DOHH2 (cell line): ENCODE measurements at regions not wholly inside any gene's neighbourhood (a gene's known extent, or its start where the extent isn't known, plus 50 kb on each side); places are given as distances from the start of the nearest gene placed in this dataset.

Source experiments
- H3F3A ChIP-seq: fragments of 200-600 bp; sonication (generic), shearing (Covaris generic); 2 replicates; pipeline ENCODE4 v1.6.0; 2016; ENCODE audit warnings: antibody characterized with exemption, mild to moderate bottlenecking; ENCODE audit not compliant: control insufficient read depth, insufficient read depth
- H3K27ac ChIP-seq: fragments of 200-600 bp; sonication (generic); 2 replicates; pipeline ENCODE4 v1.5.1; 2014; ENCODE audit warnings: low read depth, mild to moderate bottlenecking, low read length, moderate library complexity
- H3K27me3 ChIP-seq: fragments of 200-600 bp; sonication (generic); 2 replicates; pipeline ENCODE4 v1.6.1; 2014; ENCODE audit warnings: mild to moderate bottlenecking, low read length, mixed read lengths; ENCODE audit not compliant: control insufficient read depth
- H3K36me3 ChIP-seq: fragments of 200-600 bp; sonication (generic); 2 replicates; pipeline ENCODE4 v1.6.1; 2014; ENCODE audit warnings: mild to moderate bottlenecking, low read length, moderate library complexity, mixed read lengths; ENCODE audit not compliant: control insufficient read depth
- H3K4me1 ChIP-seq: fragments of 200-600 bp; sonication (generic); 2 replicates; pipeline ENCODE4 v1.6.1; 2014; ENCODE audit warnings: mild to moderate bottlenecking, low read length, mixed read lengths; ENCODE audit not compliant: control insufficient read depth
- H3K4me2 ChIP-seq: fragments of 200-600 bp; sonication (generic); 2 replicates; pipeline ENCODE4 v1.6.0; 2014; ENCODE audit warnings: mild to moderate bottlenecking, low read length, moderate library complexity
- H3K4me3 ChIP-seq: fragments of 200-600 bp; sonication (generic); 2 replicates; pipeline ENCODE4 v1.5.1; 2014; ENCODE audit warnings: mild to moderate bottlenecking, low read length, mixed read lengths
- H3K79me2 ChIP-seq: fragments of 200-600 bp; sonication (generic); 2 replicates; pipeline ENCODE4 v1.6.1; 2014; ENCODE audit warnings: mild to moderate bottlenecking, low read length, mixed read lengths; ENCODE audit not compliant: control insufficient read depth
- H3K9me2 ChIP-seq: fragments of 200-600 bp; sonication (generic); replicated peaks from 2 replicates; pipeline ENCODE4 v1.6.1; 2014; ENCODE audit warnings: mild to moderate bottlenecking, low read length, mixed read lengths; ENCODE audit not compliant: control insufficient read depth
- H3K9me3 ChIP-seq: fragments of 200-600 bp; sonication (generic); 2 replicates; pipeline ENCODE4 v1.6.1; 2014; ENCODE audit warnings: antibody characterized with exemption, low read length, mixed read lengths; ENCODE audit not compliant: control insufficient read depth, insufficient read depth
- H4K20me1 ChIP-seq: fragments of 200-600 bp; sonication (generic); 2 replicates; pipeline ENCODE4 v1.6.0; 2014; ENCODE audit warnings: low read depth, mild to moderate bottlenecking, antibody characterized with exemption, low read length, moderate library complexity; ENCODE audit not compliant: control insufficient read depth, insufficient read depth
- EZH2phosphoT487 ChIP-seq: fragments of 200-600 bp; sonication (generic); IDR thresholded peaks from 2 replicates; pipeline ENCODE4 v1.6.1; 2017; ENCODE audit warnings: borderline replicate concordance, mild to moderate bottlenecking, antibody characterized with exemption, low read length, moderate library complexity, mixed read lengths
- TF ChIP-seq, protein P1 (sequence below): fragments of 200-600 bp; sonication (generic); IDR thresholded peaks from one replicate; pipeline ENCODE4 v1.5.1; 2014; ENCODE audit warnings: antibody characterized with exemption, mild to moderate bottlenecking, low read depth, low read length; ENCODE audit not compliant: poor library complexity, severe bottlenecking

DNA sequence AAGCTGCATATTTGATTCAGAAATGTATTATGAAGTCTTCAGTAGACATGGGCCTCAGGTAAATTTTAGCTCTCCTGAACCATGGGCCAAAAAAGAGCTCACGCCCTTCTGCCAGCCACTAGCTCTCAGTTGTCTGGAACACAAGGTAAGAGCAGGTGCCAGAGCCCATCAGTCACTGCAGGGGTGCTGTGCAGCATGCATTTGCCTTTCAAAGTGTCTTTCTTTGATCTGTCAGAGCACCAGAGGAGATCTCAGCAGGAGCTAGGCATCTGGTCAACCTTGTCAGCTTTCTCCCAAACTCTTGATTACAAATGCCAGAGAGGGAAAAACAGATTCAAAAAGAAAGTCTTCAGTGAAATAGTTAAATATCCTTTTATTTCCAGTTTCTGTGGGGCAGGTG is 332.3 kb downstream of the COL11A1 start:
- no peaks in the 10 kb centered on the region for H3K27me3 ChIP-seq
- H3K79me2 ChIP-seq = no peaks in the 10 kb centered on the region

DNA sequence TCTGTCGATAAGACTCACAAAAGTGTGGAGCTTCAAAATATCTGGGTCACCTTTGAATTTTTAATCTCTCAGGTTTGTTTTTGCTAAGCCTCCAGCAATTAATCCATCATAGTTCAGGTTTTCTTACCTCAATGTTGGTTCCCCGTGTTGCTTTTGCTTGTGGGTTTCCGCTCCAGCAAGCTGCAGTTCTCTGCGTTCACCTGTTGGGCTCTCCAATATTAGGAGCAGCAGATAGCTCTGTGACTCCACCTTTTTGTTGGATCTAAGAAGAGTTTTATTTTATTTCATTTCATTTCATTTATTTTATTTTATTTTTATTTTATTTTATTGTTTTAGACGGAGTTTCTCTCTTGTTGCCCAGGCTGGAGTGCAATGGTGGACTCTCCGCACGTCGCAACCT is 335.5 kb downstream of the COL11A1 start:
- Histone ChIP-seq H3K4me3 (no peak overlapping the region), H4K20me1 (no peaks in the 10 kb centered on the region), H3F3A (no peaks in the 10 kb centered on the region), H3K36me3 (no peaks in the 10 kb centered on the region), H3K27ac (no peak overlapping the region), H3K4me2 (no peak overlapping the region), H3K27me3 (no peaks in the 10 kb centered on the region), H3K9me2 (no peaks in the 10 kb centered on the region), H3K79me2 (no peaks in the 10 kb centered on the region), H3K9me3 (no peaks in the 10 kb centered on the region), H3K4me1 (no peaks in the 10 kb centered on the region)
- TF ChIP-seq, protein P1, sequence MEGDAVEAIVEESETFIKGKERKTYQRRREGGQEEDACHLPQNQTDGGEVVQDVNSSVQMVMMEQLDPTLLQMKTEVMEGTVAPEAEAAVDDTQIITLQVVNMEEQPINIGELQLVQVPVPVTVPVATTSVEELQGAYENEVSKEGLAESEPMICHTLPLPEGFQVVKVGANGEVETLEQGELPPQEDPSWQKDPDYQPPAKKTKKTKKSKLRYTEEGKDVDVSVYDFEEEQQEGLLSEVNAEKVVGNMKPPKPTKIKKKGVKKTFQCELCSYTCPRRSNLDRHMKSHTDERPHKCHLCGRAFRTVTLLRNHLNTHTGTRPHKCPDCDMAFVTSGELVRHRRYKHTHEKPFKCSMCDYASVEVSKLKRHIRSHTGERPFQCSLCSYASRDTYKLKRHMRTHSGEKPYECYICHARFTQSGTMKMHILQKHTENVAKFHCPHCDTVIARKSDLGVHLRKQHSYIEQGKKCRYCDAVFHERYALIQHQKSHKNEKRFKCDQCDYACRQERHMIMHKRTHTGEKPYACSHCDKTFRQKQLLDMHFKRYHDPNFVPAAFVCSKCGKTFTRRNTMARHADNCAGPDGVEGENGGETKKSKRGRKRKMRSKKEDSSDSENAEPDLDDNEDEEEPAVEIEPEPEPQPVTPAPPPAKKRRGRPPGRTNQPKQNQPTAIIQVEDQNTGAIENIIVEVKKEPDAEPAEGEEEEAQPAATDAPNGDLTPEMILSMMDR = no peak

More for the DNA sequence above, 332.3 kb downstream of the COL11A1 start:
- Histone ChIP-seq H4K20me1 (no peaks in the 10 kb centered on the region), H3K9me2 (no peaks in the 10 kb centered on the region), H3K36me3 (no peaks in the 10 kb centered on the region), H3F3A (no peaks in the 10 kb centered on the region), H3K4me3 (no peak overlapping the region), H3K4me2 (no peak overlapping the region), H3K4me1 (no peaks in the 10 kb centered on the region), H3K27ac (no peak overlapping the region), H3K9me3 (no peaks in the 10 kb centered on the region)
- TF ChIP-seq, protein P1 = no peak
- no peak for TF ChIP-seq EZH2phosphoT487

DNA sequence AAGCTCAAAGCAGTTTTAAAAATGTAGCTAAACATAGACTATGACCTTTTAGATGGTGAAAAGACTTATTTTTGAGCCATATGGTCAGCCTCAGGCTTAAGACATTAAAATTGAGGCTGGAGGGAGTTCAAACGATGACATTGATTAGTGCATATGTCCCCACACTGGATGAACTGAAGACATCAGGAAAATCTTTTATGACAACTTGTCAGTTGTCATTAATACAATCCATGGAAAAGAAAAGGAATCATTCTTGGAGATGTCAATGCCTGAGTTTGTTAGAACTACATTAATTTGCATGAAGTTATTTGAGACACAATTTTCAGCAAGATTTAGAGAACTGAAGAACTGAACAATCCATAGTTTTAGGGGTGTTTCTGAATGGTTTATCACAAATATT is 349.9 kb downstream of the COL11A1 start:
- Histone ChIP-seq H3K9me3 (no peaks in the 10 kb centered on the region), H3K79me2 (no peaks in the 10 kb centered on the region), H3K4me1 (no peaks in the 10 kb centered on the region), H3F3A (no peaks in the 10 kb centered on the region), H3K4me3 (no peak overlapping the region), H3K4me2 (no peak overlapping the region), H3K27me3 (no peaks in the 10 kb centered on the region), H3K36me3 (no peaks in the 10 kb centered on the region), H3K27ac (no peak overlapping the region), H4K20me1 (no peaks in the 10 kb centered on the region), H3K9me2 (no peaks in the 10 kb centered on the region)
- TF ChIP-seq, protein P1 = no peak
- no peak for TF ChIP-seq EZH2phosphoT487

DNA sequence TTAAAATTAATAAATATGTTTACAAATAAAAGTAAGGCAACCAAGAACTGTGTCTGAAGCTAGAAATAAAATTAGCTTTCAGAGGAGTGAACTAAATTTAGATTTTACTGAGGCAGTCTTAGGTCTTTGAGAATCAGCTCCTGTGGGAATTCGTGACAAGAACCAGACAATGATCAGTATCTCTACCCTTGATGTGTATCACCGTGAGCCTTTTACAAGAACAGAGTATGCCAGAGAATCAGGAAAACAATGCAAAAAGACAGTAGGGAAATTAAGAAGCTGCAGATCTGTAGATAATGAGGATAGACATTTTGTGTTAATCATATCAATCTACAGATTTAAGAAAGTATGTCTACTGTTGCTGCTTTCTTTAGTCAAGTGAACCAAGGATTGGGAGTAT is 351.0 kb downstream of the COL11A1 start:
- Histone ChIP-seq H3K36me3 (no peaks in the 10 kb centered on the region), H3K79me2 (no peaks in the 10 kb centered on the region), H3K27ac (no peak overlapping the region), H3K27me3 (no peaks in the 10 kb centered on the region), H4K20me1 (no peaks in the 10 kb centered on the region), H3F3A (no peaks in the 10 kb centered on the region), H3K4me3 (no peak overlapping the region), H3K4me2 (no peak overlapping the region), H3K9me3 (no peaks in the 10 kb centered on the region), H3K4me1 (no peaks in the 10 kb centered on the region), H3K9me2 (no peaks in the 10 kb centered on the region)
- TF ChIP-seq EZH2phosphoT487 = no peak
- TF ChIP-seq, protein P1 = no peak
